ENCODE measurements at regions not wholly inside any gene's neighbourhood (a gene's known extent, or its start where the extent isn't known, plus 50 kb on each side); places are given as distances from the start of the nearest gene placed in this dataset.

- TF ChIP-seq EZH2 (IDR thresholded peaks at IDR 0.05): no peak
Measured at GRCh38 chr6:8733879-8734278, 298.5 kb upstream of the SLC35B3 start (continued).

DNA sequence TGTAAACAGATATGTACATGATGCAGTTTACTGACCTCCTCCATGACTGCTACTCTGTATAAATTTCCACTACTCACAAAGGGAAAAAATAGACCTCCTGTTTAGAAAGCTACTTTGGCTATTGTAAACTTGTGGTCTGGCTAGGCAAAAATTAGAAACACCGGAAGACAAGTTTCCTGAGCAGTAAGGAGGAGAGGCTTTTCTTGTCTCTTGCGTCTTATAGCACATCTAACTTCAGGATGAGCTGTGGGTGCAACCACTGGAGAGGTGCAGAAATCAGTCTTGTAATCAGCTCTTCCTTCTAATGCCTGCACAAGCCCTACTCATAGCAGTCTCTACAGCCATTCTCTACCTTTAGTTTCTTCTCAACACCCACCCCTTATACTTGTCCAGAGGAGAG, 296.5 kb upstream of the SLC35B3 start:
- no TSS peak for BruUV-seq (replicated peaks)
- no peak for ATAC-seq
- no peak overlapping the region for H2AFZ ChIP-seq (ENCODE audit: low read depth, low read length, poor library complexity, severe bottlenecking)
- no peak overlapping the region for H3K27ac ChIP-seq (ENCODE audit: low read depth, low read length)
- no peak for DNase-seq (ENCODE audit: low read depth, low spot score)
- H3K4me3 ChIP-seq (replicated peaks in 1 of 2; ENCODE audit: low read depth in 1 of 2, low read length in 2 of 2): no peak overlapping the region
- no peaks in the 10 kb centered on the region for H3K36me3 ChIP-seq (ENCODE audit: control insufficient read depth in 1 of 2, insufficient read depth in 2 of 2, low read length in 2 of 2)
- H3K27me3 ChIP-seq (ENCODE audit: insufficient read depth, low read length): no peaks in the 10 kb centered on the region
- H3K9ac ChIP-seq (ENCODE audit: low read length): no peak overlapping the region
- intact Hi-C loops (cut with micrococcal nuclease): no loop called here
- H3K4me2 ChIP-seq (ENCODE audit: low read length): no peak overlapping the region
- H3K9me3 ChIP-seq (ENCODE audit: control insufficient read depth in 1 of 2, insufficient read depth in 1 of 2, low read depth in 1 of 2, low read length in 2 of 2): no peaks in the 10 kb centered on the region
- H3K9me2 ChIP-seq (ENCODE audit: insufficient read depth): no peaks in the 10 kb centered on the region
- H3K4me1 ChIP-seq (ENCODE audit: control insufficient read depth in 1 of 2, insufficient read depth in 2 of 2, low read length in 2 of 2): no peaks in the 10 kb centered on the region
- ChIA-PET CTCF (interaction anchor here (0.9 kb wide), 1 partner anchor 11 kb away, joined by 3 read pairs; no protein-coding TSS in a partner anchor), RAD21 (ENCODE audit: low non-redundant PET in 1 of 2, low total read pairs in 2 of 2, uncharacterized antibody in 2 of 2, unreplicated experiment in 2 of 2) (no interaction called here), POLR2A (no interaction called here)
- no peaks in the 10 kb centered on the region for H3K79me2 ChIP-seq (ENCODE audit: insufficient read depth, low read length)
- no peaks in the 10 kb centered on the region for H4K20me1 ChIP-seq (ENCODE audit: insufficient read depth)
- TF ChIP-seq CEBPB (IDR thresholded peaks at IDR 0.05; ENCODE audit: low read depth): no peak
- TF ChIP-seq POLR2AphosphoS5 (IDR thresholded peaks at IDR 0.05; ENCODE audit: low read depth, low read length): no peak
- TF ChIP-seq ELF1 (IDR thresholded peaks at IDR 0.05; ENCODE audit: borderline replicate concordance, low read depth): no peak
- no peak for TF ChIP-seq SIN3A (IDR thresholded peaks at IDR 0.05; ENCODE audit: low read depth)
- TF ChIP-seq ZNF274 (IDR thresholded peaks at IDR 0.05; ENCODE audit: low read depth, low read length): no peak
- no peak for TF ChIP-seq YY1 (IDR thresholded peaks at IDR 0.05; ENCODE audit: extremely low read depth, insufficient replicate concordance, low read depth, low read length)
- no peak for TF ChIP-seq CBX3 (IDR thresholded peaks at IDR 0.05; ENCODE audit: low read depth)
- no peak for TF ChIP-seq REST (IDR thresholded peaks at IDR 0.05; ENCODE audit: low read depth)
- no peak for TF ChIP-seq POLR2A (IDR thresholded peaks at IDR 0.05; ENCODE audit: borderline replicate concordance, extremely low read depth, insufficient read depth, insufficient read length)
- no peak for TF ChIP-seq SP1 (IDR thresholded peaks at IDR 0.05; ENCODE audit: low read depth)
- no peak for TF ChIP-seq TCF7L2 (IDR thresholded peaks at IDR 0.05; ENCODE audit: borderline replicate concordance, extremely low read depth, insufficient read depth, insufficient read length)
- TF ChIP-seq ATF3 (IDR thresholded peaks at IDR 0.05): no peak
- TF ChIP-seq, protein P1, sequence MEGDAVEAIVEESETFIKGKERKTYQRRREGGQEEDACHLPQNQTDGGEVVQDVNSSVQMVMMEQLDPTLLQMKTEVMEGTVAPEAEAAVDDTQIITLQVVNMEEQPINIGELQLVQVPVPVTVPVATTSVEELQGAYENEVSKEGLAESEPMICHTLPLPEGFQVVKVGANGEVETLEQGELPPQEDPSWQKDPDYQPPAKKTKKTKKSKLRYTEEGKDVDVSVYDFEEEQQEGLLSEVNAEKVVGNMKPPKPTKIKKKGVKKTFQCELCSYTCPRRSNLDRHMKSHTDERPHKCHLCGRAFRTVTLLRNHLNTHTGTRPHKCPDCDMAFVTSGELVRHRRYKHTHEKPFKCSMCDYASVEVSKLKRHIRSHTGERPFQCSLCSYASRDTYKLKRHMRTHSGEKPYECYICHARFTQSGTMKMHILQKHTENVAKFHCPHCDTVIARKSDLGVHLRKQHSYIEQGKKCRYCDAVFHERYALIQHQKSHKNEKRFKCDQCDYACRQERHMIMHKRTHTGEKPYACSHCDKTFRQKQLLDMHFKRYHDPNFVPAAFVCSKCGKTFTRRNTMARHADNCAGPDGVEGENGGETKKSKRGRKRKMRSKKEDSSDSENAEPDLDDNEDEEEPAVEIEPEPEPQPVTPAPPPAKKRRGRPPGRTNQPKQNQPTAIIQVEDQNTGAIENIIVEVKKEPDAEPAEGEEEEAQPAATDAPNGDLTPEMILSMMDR (IDR thresholded peaks at IDR 0.05 in 2 of 3, conservative IDR thresholded peaks at IDR 0.05 in 1 of 3; ENCODE audit: borderline replicate concordance in 1 of 3, insufficient read depth in 1 of 3, low read depth in 2 of 3, low read length in 2 of 3): no peak
- no peak for TF ChIP-seq ZFX (IDR thresholded peaks at IDR 0.05)
- TF ChIP-seq EZH2phosphoT487 (IDR thresholded peaks at IDR 0.05; ENCODE audit: borderline replicate concordance): no peak
- TF ChIP-seq RAD21 (IDR thresholded peaks at IDR 0.05; ENCODE audit: low read depth): no peak
- TF ChIP-seq, protein P2, sequence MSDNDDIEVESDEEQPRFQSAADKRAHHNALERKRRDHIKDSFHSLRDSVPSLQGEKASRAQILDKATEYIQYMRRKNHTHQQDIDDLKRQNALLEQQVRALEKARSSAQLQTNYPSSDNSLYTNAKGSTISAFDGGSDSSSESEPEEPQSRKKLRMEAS (IDR thresholded peaks at IDR 0.05): no peak
- TF ChIP-seq FOSL1 (IDR thresholded peaks at IDR 0.05; ENCODE audit: low read depth): no peak
- no peak for TF ChIP-seq EGR1 (IDR thresholded peaks at IDR 0.05; ENCODE audit: low read depth)
